ENCODE measurements at regions not wholly inside any gene's neighbourhood (a gene's known extent, or its start where the extent isn't known, plus 50 kb on each side); places are given as distances from the start of the nearest gene placed in this dataset.
"Not testable (repeated sequence)": the region's sequence is repeated elsewhere in the genome, so short reads cannot be mapped to it uniquely, and the experiment has no call there.

GRCh38 chr3:139134678-139135372 lies 90.1 kb upstream of the PRR23C start:
- DNase-seq (ENCODE audit: low read depth): no peak

GRCh38 chr3:139135657-139136056 lies 91.0 kb upstream of the PRR23C start:
- DNase-seq (ENCODE audit: low read depth): no peak

GRCh38 chr3:139136469-139137202 lies 91.9 kb upstream of the PRR23C start:
- DNase-seq (ENCODE audit: low read depth): no peak

GRCh38 chr3:139140553-139140952 lies 95.9 kb upstream of the PRR23C start:
- DNase-seq (ENCODE audit: low read depth): no peak

- DNase-seq (ENCODE audit: low read depth): not testable (repeated sequence)
Measured at GRCh38 chr3:139145980-139146379, 101.3 kb upstream of the PRR23C start.

- no peak for DNase-seq (ENCODE audit: low read depth)
Measured at GRCh38 chr3:139151530-139151929, 106.8 kb upstream of the PRR23C start.

GRCh38 chr3:139153434-139153833 lies 108.7 kb upstream of the PRR23C start:
- DNase-seq (ENCODE audit: low read depth): not testable (repeated sequence)

- DNase-seq (ENCODE audit: low read depth): no peak
Measured at GRCh38 chr3:139157161-139157932, 112.7 kb upstream of the PRR23C start.

- DNase-seq (ENCODE audit: low read depth): no peak
Measured at GRCh38 chr3:139159356-139159755, 114.7 kb upstream of the PRR23C start.

- no peak for DNase-seq (ENCODE audit: low read depth)
Measured at GRCh38 chr3:139173372-139174108, 128.8 kb upstream of the PRR23C start.

GRCh38 chr3:139180489-139180888 lies 135.8 kb upstream of the PRR23C start:
- no peak for DNase-seq (ENCODE audit: low read depth)

- no peak for DNase-seq (ENCODE audit: low read depth)
Measured at GRCh38 chr3:139182143-139182542, 137.5 kb upstream of the PRR23C start.

- DNase-seq (ENCODE audit: low read depth): no peak
Measured at GRCh38 chr3:139182598-139182997, 137.9 kb upstream of the PRR23C start.

GRCh38 chr3:139185527-139185926 lies 140.8 kb upstream of the PRR23C start:
- no peak for DNase-seq (ENCODE audit: low read depth)

- DNase-seq (ENCODE audit: low read depth): no peak
Measured at GRCh38 chr3:139187154-139187553, 142.5 kb upstream of the PRR23C start.

- DNase-seq (ENCODE audit: low read depth): no peak
Measured at GRCh38 chr3:139187648-139188047, 143.0 kb upstream of the PRR23C start.

GRCh38 chr3:139189943-139190342 lies 145.3 kb upstream of the PRR23C start:
- DNase-seq (ENCODE audit: low read depth): no peak

GRCh38 chr3:139194421-139194820 lies 149.4 kb upstream of the MRPS22 start:
- not testable (repeated sequence) for DNase-seq (ENCODE audit: low read depth)

GRCh38 chr3:139196146-139196545 lies 147.7 kb upstream of the MRPS22 start:
- DNase-seq (ENCODE audit: low read depth): not testable (repeated sequence)

- DNase-seq (ENCODE audit: low read depth): no peak
Measured at GRCh38 chr3:139197251-139197650, 146.6 kb upstream of the MRPS22 start.

- no peak for DNase-seq (ENCODE audit: low read depth)
Measured at GRCh38 chr3:139198186-139198585, 145.6 kb upstream of the MRPS22 start.

- no peak for DNase-seq (ENCODE audit: low read depth)
Measured at GRCh38 chr3:139198929-139199328, 144.9 kb upstream of the MRPS22 start.
